Right lobe of liver (tissue), 4 donors: ENCODE measurements at regions not wholly inside any gene's neighbourhood (a gene's known extent, or its start where the extent isn't known, plus 50 kb on each side); places are given as distances from the start of the nearest gene placed in this dataset.

ENCODE experiments used
- POLR2A ChIP-seq: fragments of 450-650 bp; IDR thresholded peaks from one replicate; pipeline ENCODE4 v1.6.1; 2017; ENCODE audit warnings: antibody characterized with exemption, mild to moderate bottlenecking
- TF ChIP-seq, protein P1 (sequence below), 4 donors: fragments of 200-600 bp in 3 of 4; fragments of 450-650 bp in 1 of 4; IDR thresholded peaks; one replicate each; pipeline versions ENCODE4 v1.5.1 to v1.8.0; 2016 to 2022; ENCODE audit warnings: antibody characterized with exemption in 4 of 4, mild to moderate bottlenecking in 2 of 4
- donor health status: DM: no; HTN: no; CAD: no.
- donor health status: DM: no; HTN: no; CAD: no.
- donor health status: DM: no; HTN: yes; CAD: no.

DNA sequence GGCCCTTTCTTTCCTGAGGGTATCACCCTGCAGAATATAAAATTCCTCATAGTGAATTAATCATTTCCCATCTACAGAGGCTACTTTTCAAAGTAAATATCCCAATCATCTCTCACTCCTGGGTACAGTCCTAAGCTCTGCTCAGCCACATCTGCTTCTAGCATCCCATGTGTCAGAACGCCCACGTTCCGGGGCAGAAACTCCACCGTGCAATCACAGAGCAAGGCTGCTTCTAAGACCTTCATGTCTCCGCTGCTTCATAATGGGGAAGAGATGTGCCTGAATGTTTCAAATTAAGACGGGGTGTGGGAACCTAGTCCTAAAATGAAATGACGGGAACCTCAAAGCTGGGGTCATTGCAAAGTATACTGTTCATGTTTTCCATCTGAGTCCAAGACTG is 208.8 kb upstream of the GMDS start:
- TF ChIP-seq, protein P1, sequence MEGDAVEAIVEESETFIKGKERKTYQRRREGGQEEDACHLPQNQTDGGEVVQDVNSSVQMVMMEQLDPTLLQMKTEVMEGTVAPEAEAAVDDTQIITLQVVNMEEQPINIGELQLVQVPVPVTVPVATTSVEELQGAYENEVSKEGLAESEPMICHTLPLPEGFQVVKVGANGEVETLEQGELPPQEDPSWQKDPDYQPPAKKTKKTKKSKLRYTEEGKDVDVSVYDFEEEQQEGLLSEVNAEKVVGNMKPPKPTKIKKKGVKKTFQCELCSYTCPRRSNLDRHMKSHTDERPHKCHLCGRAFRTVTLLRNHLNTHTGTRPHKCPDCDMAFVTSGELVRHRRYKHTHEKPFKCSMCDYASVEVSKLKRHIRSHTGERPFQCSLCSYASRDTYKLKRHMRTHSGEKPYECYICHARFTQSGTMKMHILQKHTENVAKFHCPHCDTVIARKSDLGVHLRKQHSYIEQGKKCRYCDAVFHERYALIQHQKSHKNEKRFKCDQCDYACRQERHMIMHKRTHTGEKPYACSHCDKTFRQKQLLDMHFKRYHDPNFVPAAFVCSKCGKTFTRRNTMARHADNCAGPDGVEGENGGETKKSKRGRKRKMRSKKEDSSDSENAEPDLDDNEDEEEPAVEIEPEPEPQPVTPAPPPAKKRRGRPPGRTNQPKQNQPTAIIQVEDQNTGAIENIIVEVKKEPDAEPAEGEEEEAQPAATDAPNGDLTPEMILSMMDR (IDR thresholded peaks at IDR 0.05) = no peak
- TF ChIP-seq POLR2A = no peak
